HG03060 (cell line): ENCODE measurements at regions not wholly inside any gene's neighbourhood (a gene's known extent, or its start where the extent isn't known, plus 50 kb on each side); places are given as distances from the start of the nearest gene placed in this dataset.
"Not testable (repeated sequence)": the region's sequence is repeated elsewhere in the genome, so short reads cannot be mapped to it uniquely, and the experiment has no call there.

Experiments
- ATAC-seq: cut with Tn5 transposase; IDR thresholded peaks from one replicate; pipeline ENCODE4 v1.9.1; 2021; ENCODE audit warnings: low read depth, moderate number of reproducible peaks; ENCODE audit not compliant: unreplicated experiment

- ATAC-seq = not testable (repeated sequence)
Observed at GRCh38 chr9:41839786-41840185, 289.4 kb downstream of the CNTNAP3B start.

DNA sequence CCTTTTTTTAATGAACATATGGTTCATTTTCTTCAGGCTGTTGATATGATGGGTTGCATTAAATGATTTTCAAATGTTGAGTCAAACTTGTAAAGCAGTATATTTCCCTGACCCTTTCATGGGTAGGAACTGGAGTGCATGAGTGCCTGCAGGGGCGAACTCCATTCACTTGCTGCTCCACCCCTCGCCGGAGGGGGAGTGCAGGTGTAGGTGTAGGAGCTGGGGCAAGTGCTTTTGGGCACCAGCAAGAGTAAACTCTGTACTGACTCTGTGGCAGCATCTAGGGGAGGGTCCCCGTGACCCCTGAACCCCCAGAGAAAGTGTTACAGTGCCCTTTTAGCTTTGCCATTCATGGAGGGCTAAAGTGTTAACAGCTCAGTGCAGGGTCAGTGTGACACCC, 290.3 kb downstream of the CNTNAP3B start:
- not testable (repeated sequence) for ATAC-seq

- ATAC-seq = not testable (repeated sequence)
Observed at GRCh38 chr9:41838562-41838851, 290.7 kb downstream of the CNTNAP3B start.

- not testable (repeated sequence) for ATAC-seq
Observed at GRCh38 chr9:41837684-41838561, 291.3 kb downstream of the CNTNAP3B start.

DNA sequence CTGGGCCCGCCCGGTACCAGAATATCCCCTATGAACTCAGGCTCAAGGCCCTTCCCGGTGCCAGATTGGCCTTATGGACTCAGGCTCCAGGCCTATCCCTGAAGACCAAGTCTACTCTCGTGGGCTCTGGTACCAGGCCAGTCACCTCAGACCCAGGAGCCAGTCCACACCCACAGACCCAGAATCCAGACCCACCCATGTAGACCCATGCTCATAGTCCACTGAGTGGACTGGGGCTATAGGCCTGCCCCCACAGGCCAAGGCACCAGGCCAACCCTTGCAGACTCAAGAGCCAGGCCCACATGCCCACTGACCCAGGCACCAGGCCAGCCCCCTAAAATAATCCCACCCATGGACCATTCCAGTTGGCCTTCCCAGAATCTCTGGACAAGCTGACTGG, 296.1 kb downstream of the CNTNAP3B start:
- ATAC-seq = not testable (repeated sequence)

- not testable (repeated sequence) for ATAC-seq
Observed at GRCh38 chr9:41824723-41825122, 304.5 kb downstream of the CNTNAP3B start.

DNA sequence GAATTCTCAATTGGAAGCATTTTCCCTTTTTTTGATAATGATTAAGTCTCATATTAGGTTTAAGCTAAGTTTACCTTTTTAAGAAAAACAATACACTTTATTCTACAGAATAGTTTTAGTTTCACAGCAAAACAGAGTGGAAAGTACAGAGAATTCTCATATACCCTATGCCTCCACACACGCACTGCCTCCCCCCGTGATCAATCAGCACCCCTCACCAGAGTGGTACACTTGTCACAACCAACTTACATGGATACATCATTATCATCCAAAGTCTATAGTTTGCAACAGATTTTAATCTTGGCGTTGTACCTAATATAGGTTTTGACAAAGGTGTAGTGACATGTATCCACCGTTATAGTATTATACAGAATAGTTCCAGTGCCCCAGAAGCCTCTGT, 326.5 kb downstream of the CNTNAP3B start:
- ATAC-seq = not testable (repeated sequence)

GRCh38 chr9:41798684-41799083, 330.5 kb downstream of the CNTNAP3B start:
- ATAC-seq = not testable (repeated sequence)

GRCh38 chr9:41790719-41791363, 338.4 kb downstream of the CNTNAP3B start:
- not testable (repeated sequence) for ATAC-seq

DNA sequence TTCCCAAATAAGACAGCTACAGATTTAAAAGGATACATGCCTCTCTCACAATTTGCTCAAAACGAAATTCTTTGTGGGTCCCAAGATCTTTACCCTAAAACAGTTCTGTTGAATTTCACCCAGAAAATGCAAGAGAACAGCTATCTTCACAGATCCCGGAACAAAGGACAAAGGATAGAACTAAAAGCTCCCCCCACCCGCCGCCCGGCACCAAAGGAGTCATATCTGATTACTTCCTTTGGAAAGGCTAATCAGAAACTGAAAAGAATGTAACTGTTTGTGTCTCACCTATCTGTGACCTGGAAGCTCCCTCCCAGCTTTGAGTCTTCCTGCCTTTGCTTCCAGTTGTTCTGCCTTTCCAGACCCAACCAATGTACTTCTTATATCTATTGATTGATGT, 339.2 kb downstream of the CNTNAP3B start:
- not testable (repeated sequence) for ATAC-seq

DNA sequence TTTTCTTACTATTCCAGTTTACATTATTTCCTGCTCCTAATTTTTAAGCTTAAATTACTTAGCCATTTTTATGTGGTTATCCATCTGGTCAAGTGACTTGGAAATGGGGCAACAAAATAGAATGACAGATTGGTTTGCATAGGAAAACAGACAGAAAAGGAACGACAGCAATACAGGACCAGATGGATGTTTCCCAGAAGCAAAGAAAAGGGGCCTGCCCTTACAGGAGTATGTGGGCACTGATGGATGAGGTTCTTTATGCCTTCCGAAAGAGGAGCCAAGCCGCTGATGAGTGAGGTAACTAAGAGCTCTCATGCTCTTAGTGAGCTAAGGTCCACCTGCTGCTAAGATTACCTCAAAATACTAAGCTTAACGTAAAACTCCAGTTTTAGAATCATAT, 339.8 kb downstream of the CNTNAP3B start:
- ATAC-seq = not testable (repeated sequence)

- not testable (repeated sequence) for ATAC-seq
Observed at GRCh38 chr9:41787951-41788350, 341.3 kb downstream of the CNTNAP3B start.

DNA sequence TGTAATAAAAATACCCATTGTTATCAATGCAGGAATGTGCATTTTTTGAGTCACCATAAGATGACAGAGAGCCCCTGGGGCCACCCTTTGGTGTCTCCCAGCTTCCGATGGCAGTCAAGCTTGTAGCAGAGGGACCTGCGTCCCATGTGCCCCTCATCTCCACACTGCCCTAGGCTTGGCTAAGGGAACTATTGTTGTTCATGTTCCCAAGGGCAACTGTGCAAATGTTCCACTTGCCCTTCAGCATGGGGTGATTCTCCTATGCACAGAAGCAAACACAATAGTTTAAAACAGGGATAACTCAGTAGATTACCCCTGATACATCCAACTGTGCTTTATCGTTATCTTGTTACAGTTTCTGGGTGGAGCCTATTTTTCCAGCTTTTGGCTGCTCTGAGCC, 342.0 kb downstream of the CNTNAP3B start:
- ATAC-seq = not testable (repeated sequence)

GRCh38 chr9:41784006-41784405, 345.2 kb downstream of the CNTNAP3B start:
- not testable (repeated sequence) for ATAC-seq

- not testable (repeated sequence) for ATAC-seq
Observed at GRCh38 chr9:41783070-41783810, 346.0 kb downstream of the CNTNAP3B start.

GRCh38 chr9:41781899-41782298, 347.3 kb downstream of the CNTNAP3B start:
- not testable (repeated sequence) for ATAC-seq

GRCh38 chr9:41779897-41780406, 349.3 kb downstream of the CNTNAP3B start:
- not testable (repeated sequence) for ATAC-seq

DNA sequence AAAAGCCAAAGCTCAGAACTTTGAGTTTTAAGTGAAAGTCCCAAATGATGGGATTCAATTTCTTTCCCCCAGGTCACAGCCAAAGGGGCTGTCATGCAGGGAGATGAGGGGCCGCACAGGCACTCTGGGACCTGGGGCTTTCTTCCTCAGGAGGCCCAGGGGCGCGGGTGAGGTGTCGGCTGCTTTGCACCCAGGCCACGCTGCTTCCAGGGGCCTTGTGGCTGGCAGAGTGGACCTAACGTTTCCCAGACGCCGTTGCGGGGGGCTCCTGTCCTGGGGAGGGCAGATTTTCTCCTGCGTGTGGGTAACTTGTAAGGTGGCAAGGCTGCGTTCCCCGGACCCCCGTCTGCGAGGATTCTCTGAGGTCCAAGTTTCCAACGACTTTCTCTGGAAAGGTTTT, 350.0 kb downstream of the CNTNAP3B start:
- not testable (repeated sequence) for ATAC-seq

- not testable (repeated sequence) for ATAC-seq
Observed at GRCh38 chr9:41778535-41779071, 350.6 kb downstream of the CNTNAP3B start.

- ATAC-seq = not testable (repeated sequence)
Observed at GRCh38 chr9:41777536-41777935, 351.7 kb downstream of the CNTNAP3B start.
